Peyer's patch (tissue), 4 donors: ENCODE measurements at regions not wholly inside any gene's neighbourhood (a gene's known extent, or its start where the extent isn't known, plus 50 kb on each side); places are given as distances from the start of the nearest gene placed in this dataset.

Source experiments
- DNase-seq, 3 donors: peaks; one replicate each; pipeline ENCODE4 v3.0.0-alpha.2; 2017 to 2019
- H3K27ac ChIP-seq, 4 donors: fragments of 200-600 bp; sonication (generic); one replicate each; pipeline ENCODE4 v1.5.1; 2016 to 2019
- H3K27me3 ChIP-seq, 2 donors: fragments of 200-600 bp; sonication (generic); one replicate each; pipeline ENCODE4 v1.5.1; 2019
- H3K36me3 ChIP-seq, 3 donors: fragments of 200-600 bp; sonication (generic); one replicate each; pipeline ENCODE4 v1.5.1; 2016 to 2019
- H3K4me1 ChIP-seq, 4 donors: fragments of 200-600 bp; sonication (generic); one replicate each; pipeline ENCODE4 v1.5.1; 2016 to 2019
- H3K4me3 ChIP-seq, 4 donors: fragments of 200-600 bp; sonication (generic); 1 replicate in 3 of 4; 2 replicates in 1 of 4; pipeline ENCODE4 v1.5.1; 2016 to 2019; ENCODE audit warnings: mild to moderate bottlenecking in 1 of 4
- H3K9me3 ChIP-seq, 4 donors: fragments of 200-600 bp; sonication (generic); one replicate each; pipeline ENCODE4 v1.5.1; 2016 to 2019; ENCODE audit warnings: mild to moderate bottlenecking in 1 of 4
- POLR2A ChIP-seq, 2 donors: fragments of 450-650 bp; IDR thresholded peaks; one replicate each; pipeline ENCODE4 v1.5.1; 2017; ENCODE audit warnings: antibody characterized with exemption in 2 of 2, mild to moderate bottlenecking in 2 of 2, moderate library complexity in 2 of 2
- TF ChIP-seq, protein P1 (sequence below), 6 experiments: fragments of 450-650 bp in 4 of 6; fragments of 200-600 bp in 2 of 6; sonication (generic) in 1 of 6; IDR thresholded peaks; one replicate each; pipeline ENCODE4 v1.5.1; 2017 to 2019; ENCODE audit warnings: antibody characterized with exemption in 6 of 6, mild to moderate bottlenecking in 3 of 6, moderate library complexity in 1 of 6

DNA sequence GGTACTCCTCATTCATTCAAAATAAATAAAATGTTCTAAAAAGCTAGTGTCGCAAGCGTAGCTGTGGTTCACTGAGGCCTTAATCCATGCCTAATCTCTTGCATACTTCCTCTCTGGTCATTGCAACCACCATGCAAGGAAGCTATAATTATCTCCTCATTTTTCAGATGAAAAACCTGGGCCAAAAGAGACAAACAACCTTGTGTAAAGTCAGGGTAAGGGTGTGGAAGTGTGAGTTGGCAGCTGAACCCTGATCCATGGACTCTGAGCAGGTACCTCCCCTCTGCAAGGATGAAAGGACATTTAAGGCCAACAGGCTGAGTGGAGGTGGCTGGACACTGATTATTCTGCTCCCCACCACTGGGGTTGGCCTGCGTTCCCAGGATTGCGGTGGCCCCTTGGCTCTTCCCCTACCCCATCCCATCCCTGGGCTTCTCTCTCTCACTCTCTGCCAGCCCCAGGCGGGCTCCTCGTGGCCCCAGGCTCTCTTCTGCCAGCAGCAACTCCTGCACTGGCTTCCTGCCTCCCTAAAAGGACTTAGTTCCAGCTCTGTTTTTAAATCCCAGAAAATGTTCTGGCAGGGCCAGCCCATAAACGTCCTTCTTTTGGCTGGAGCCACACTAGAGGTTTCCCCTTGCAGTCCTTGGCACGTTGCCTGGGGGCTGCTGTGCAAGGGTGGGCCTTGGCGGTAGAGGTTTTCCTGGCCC, 72.0 kb upstream of the AFF3 start:
- Histone ChIP-seq H3K36me3 (no peaks in the 10 kb centered on the region), H3K4me3 (no peak overlapping the region), H3K4me1 (peaks cover 0 to 31% (median 4%) of the 10 kb centered on the region in 4 donors), H3K9me3 (no peaks in the 10 kb centered on the region), H3K27ac (peak overlapping the region; percentile 8 to 92 (median 74)), H3K27me3 (no peaks in the 10 kb centered on the region)
- TF ChIP-seq, protein P1, sequence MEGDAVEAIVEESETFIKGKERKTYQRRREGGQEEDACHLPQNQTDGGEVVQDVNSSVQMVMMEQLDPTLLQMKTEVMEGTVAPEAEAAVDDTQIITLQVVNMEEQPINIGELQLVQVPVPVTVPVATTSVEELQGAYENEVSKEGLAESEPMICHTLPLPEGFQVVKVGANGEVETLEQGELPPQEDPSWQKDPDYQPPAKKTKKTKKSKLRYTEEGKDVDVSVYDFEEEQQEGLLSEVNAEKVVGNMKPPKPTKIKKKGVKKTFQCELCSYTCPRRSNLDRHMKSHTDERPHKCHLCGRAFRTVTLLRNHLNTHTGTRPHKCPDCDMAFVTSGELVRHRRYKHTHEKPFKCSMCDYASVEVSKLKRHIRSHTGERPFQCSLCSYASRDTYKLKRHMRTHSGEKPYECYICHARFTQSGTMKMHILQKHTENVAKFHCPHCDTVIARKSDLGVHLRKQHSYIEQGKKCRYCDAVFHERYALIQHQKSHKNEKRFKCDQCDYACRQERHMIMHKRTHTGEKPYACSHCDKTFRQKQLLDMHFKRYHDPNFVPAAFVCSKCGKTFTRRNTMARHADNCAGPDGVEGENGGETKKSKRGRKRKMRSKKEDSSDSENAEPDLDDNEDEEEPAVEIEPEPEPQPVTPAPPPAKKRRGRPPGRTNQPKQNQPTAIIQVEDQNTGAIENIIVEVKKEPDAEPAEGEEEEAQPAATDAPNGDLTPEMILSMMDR (IDR thresholded peaks at IDR 0.05): peak in 3 of 6 experiments; percentile 30 to 40 (median 37)
- peak in 1 of 2 donors; percentile 26 for TF ChIP-seq POLR2A (IDR thresholded peaks at IDR 0.05)
- peak in 2 of 3 donors; percentile 67 to 81 for DNase-seq

DNA sequence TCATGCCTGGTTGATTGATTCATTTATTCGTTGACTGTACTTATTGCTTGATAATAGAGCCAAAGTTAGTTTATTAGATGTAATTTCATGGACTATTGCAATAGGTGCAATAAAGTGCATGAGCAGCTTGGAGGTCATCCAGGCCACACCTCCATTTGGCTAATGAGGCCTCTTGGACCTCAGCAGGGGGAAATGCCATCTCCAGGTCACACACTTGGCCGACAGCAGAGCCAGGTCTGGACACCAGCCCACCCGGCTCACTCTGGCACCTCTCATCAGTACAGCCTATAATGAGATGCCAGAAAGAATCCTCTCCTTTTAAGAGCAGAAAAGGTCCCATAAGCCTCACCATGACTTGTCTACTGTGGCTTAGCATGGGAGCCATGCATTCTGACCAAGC, 71.2 kb upstream of the AFF3 start:
- H3K9me3 ChIP-seq: no peaks in the 10 kb centered on the region
- H3K36me3 ChIP-seq: no peaks in the 10 kb centered on the region
- DNase-seq: peak in 2 of 3 donors; percentile 74 to 82
- H3K27me3 ChIP-seq: no peaks in the 10 kb centered on the region
- H3K4me1 ChIP-seq: peaks cover 0 to 31% (median 4%) of the 10 kb centered on the region in 4 donors
- no peak overlapping the region for H3K4me3 ChIP-seq
- TF ChIP-seq, protein P1 (IDR thresholded peaks at IDR 0.05): no peak
- no peak for TF ChIP-seq POLR2A (IDR thresholded peaks at IDR 0.05)
- H3K27ac ChIP-seq: peak overlapping the region; percentile 8 to 92 (median 74)

DNA sequence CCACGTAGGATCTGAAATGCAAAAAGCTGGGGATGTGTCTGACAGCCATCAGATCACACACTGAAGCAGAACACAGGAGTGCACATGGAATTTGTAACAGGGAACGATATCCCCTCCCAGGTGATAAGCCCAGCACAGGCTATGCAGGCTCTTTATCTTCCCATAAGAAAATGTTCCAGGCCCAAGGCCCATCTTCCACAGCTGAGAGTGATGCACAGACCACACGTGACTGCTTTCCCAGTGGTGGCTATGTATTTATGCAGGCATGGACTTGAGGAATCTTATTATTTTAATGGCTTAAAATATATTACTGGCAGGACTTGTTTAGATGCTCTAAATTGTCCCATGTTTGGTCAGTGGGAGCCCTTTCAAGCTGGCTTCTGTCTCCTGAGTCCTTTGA, 70.5 kb upstream of the AFF3 start:
- no peaks in the 10 kb centered on the region for H3K36me3 ChIP-seq
- peak overlapping the region in 3 of 4 donors; percentile 66 to 92 (median 81) for H3K27ac ChIP-seq
- H3K27me3 ChIP-seq: no peaks in the 10 kb centered on the region
- H3K9me3 ChIP-seq: no peaks in the 10 kb centered on the region
- no peak for DNase-seq
- no peak overlapping the region for H3K4me3 ChIP-seq
- TF ChIP-seq POLR2A (IDR thresholded peaks at IDR 0.05): no peak
- TF ChIP-seq, protein P1 (IDR thresholded peaks at IDR 0.05): no peak
- peaks cover 0 to 31% (median 4%) of the 10 kb centered on the region in 4 donors for H3K4me1 ChIP-seq

DNA sequence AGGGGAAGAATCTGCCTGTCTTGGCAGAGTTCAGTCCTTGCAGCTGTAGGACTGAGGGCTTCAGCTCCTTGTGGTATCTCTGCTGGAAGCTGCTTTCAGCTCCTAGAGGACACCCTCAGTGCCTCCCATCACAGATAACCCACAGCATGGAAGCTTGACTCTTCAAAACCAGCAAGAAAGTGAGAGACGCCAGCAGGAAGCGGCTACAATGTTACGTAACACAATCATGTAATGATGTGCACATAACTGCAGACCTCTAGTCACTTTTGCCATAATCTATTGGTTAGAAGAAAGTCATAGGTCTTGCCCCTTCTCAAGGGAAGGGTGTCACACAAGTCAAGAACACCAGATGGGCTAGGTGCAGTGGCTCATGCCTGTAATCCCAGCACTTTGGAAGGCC, 69.1 kb upstream of the AFF3 start:
- Histone ChIP-seq H3K27me3 (no peaks in the 10 kb centered on the region), H3K9me3 (no peaks in the 10 kb centered on the region), H3K27ac (no peak overlapping the region), H3K36me3 (no peaks in the 10 kb centered on the region), H3K4me3 (no peak overlapping the region), H3K4me1 (peaks cover 0 to 31% (median 4%) of the 10 kb centered on the region in 4 donors)
- no peak for DNase-seq
- TF ChIP-seq, protein P1 (IDR thresholded peaks at IDR 0.05): no peak
- TF ChIP-seq POLR2A (IDR thresholded peaks at IDR 0.05): no peak

DNA sequence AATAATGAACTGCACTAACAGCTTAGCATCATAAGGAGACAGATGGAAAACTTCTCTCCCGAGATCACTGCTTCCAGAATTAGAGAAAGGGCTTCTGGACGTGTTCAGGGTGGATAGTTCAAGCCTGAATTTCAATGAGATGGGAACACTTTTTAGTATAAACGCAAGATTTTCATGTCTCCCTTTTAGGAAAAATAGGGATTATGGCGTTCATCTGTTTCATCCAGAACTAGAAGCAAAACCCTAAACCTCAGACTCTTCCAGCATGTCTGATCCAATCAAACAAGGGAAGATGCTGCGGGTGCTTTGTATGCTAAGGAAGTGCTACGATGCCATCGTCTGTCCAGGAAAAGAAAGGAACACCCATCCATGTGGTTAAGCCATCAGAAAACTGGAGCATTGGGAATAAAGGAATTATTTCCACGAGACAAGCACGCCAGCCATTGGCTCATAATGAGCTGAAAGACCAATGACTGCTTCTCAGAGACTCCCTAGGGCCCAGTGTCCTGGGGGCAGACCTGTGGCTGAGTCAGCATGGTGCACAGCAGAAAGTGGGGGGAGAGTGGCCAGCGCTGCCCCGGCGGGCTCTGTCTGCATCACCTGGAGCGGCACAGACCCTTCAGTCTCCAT, 65.9 kb upstream of the AFF3 start:
- no peak for TF ChIP-seq POLR2A (IDR thresholded peaks at IDR 0.05)
- TF ChIP-seq, protein P1 (IDR thresholded peaks at IDR 0.05): no peak
- H3K27me3 ChIP-seq: no peaks in the 10 kb centered on the region
- no peaks in the 10 kb centered on the region for H3K9me3 ChIP-seq
- peaks cover 0 to 10% (median 0%) of the 10 kb centered on the region in 4 donors for H3K4me1 ChIP-seq
- H3K27ac ChIP-seq: no peak overlapping the region
- H3K4me3 ChIP-seq: no peak overlapping the region
- H3K36me3 ChIP-seq: no peaks in the 10 kb centered on the region
- no peak for DNase-seq
